HEK293 (cell line): ENCODE measurements at regions not wholly inside any gene's neighbourhood (a gene's known extent, or its start where the extent isn't known, plus 50 kb on each side); places are given as distances from the start of the nearest gene placed in this dataset.
A peak's percentile ranks its signal among the peaks of the same experiment; 100 is the strongest.

Source experiments
- KLF16 ChIP-seq: fragments of 450-650 bp; formaldehyde crosslinking; IDR thresholded peaks from 2 replicates; pipeline ENCODE4 v1.5.1; 2017; ENCODE audit warnings: missing biosample characterization, missing genetic modification characterization
- SETDB1 ChIP-seq: IDR thresholded peaks from one replicate; pipeline ENCODE4 v1.6.1; 2017; ENCODE audit warnings: mild to moderate bottlenecking, low read length, moderate library complexity, mixed read lengths; ENCODE audit not compliant: insufficient read length
- ZNF239 ChIP-seq: fragments of 450-650 bp; formaldehyde crosslinking; IDR thresholded peaks from 2 replicates; pipeline ENCODE4 v1.5.1; 2016; ENCODE audit warnings: missing biosample characterization, missing genetic modification characterization
- ZNF274 ChIP-seq, 2 experiments: fragments of 200-500 bp in 1 of 2; fragments of 450-650 bp in 1 of 2; sonication (Bioruptor generic) in 1 of 2; formaldehyde crosslinking in 1 of 2; IDR thresholded peaks; 2 replicates each; pipeline versions ENCODE4 v1.5.1 to v1.6.1; 2014 to 2016; ENCODE audit warnings: borderline replicate concordance in 1 of 2, inconsistent platforms in 1 of 2, low read length in 1 of 2, missing biosample characterization in 1 of 2, missing genetic modification characterization in 1 of 2
- ZNF777 ChIP-seq: fragments of 450-650 bp; formaldehyde crosslinking; IDR thresholded peaks from 2 replicates; pipeline ENCODE4 v1.5.1; 2017; ENCODE audit warnings: missing biosample characterization, missing genetic modification characterization, borderline replicate concordance
- TF ChIP-seq, protein P1 (sequence below): fragments of 450-650 bp; formaldehyde crosslinking; IDR thresholded peaks from 2 replicates; pipeline ENCODE4 v1.5.1; 2016; ENCODE audit warnings: missing biosample characterization, missing genetic modification characterization

DNA sequence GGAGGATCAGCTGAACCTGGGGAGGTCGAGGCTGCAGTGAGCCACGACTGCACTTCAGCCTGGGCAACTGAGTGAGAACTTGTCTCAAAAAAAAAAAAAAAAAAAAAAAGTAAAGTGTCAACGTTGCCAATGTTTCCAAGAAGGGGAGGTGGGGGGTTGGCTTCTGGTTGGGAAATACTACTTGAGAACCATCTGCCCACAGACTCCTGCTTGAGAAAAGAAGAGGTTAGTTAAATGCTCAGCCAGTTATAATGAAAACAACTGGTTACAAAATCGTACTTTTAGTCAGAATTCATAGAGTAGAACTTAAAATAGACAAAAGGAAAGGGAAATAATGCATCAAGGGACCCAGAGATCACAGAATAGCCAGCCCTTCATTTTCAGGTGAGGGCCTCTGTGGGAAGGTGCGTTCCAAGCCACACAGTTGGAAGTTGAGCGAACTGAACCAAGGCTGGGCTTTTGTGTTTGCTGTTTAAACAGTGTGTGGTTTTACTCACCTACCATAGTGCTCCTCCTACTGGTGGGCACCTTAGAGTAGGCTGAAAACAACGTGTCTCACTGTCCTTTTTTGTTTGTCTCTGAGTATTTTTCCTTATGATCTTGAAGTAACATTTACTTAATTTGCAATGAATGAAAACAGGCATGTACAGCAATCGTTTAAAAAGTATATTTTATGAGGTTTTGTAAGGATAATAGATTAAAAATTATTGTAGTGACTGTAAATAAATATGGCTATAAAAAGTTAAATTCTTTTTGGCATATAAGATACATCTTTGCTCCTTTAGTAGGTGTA, 200.7 kb downstream of the BCAS1 start:
- no peak for TF ChIP-seq ZNF274 (IDR thresholded peaks at IDR 0.05; ENCODE audit: low read length)
- no peak for TF ChIP-seq ZNF274 (tag by site-specific recombination; IDR thresholded peaks at IDR 0.05; ENCODE audit: borderline replicate concordance)
- TF ChIP-seq, protein P1, sequence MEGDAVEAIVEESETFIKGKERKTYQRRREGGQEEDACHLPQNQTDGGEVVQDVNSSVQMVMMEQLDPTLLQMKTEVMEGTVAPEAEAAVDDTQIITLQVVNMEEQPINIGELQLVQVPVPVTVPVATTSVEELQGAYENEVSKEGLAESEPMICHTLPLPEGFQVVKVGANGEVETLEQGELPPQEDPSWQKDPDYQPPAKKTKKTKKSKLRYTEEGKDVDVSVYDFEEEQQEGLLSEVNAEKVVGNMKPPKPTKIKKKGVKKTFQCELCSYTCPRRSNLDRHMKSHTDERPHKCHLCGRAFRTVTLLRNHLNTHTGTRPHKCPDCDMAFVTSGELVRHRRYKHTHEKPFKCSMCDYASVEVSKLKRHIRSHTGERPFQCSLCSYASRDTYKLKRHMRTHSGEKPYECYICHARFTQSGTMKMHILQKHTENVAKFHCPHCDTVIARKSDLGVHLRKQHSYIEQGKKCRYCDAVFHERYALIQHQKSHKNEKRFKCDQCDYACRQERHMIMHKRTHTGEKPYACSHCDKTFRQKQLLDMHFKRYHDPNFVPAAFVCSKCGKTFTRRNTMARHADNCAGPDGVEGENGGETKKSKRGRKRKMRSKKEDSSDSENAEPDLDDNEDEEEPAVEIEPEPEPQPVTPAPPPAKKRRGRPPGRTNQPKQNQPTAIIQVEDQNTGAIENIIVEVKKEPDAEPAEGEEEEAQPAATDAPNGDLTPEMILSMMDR: peak; percentile 56; the same call in 1 of the 2 replicates
- TF ChIP-seq SETDB1: no peak
- TF ChIP-seq KLF16: no peak
- TF ChIP-seq ZNF777 (tag by site-specific recombination): no peak
- TF ChIP-seq ZNF239: no peak
